GM12872 (cell line): ENCODE measurements at regions not wholly inside any gene's neighbourhood (a gene's known extent, or its start where the extent isn't known, plus 50 kb on each side); places are given as distances from the start of the nearest gene placed in this dataset.

ENCODE experiments used
- TF ChIP-seq, protein P1 (sequence below): IDR thresholded peaks from 3 replicates; pipeline ENCODE4 v1.5.1; 2011; ENCODE audit warnings: low read depth, mild to moderate bottlenecking, low read length, moderate library complexity; ENCODE audit not compliant: insufficient read depth

DNA sequence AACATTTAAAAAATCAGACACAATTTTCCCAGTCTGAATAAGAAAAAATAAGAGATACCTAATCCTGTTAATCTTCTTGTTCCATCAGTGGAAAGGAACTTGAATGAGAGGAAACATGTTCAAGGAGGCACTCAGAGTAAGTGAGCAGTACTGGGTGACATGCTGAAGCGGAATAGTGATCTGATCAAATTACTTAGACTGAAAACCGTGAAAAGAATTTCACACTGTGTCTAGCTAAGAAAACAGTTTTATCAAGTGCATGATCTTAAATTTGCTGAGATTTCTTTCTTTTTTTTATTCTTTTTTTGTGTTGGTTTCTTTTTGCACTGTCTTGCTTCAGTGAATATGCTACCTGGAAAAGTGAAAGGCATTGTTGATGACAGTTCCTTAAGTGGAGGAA lies 249.5 kb upstream of the SLC10A2 start:
- TF ChIP-seq, protein P1, sequence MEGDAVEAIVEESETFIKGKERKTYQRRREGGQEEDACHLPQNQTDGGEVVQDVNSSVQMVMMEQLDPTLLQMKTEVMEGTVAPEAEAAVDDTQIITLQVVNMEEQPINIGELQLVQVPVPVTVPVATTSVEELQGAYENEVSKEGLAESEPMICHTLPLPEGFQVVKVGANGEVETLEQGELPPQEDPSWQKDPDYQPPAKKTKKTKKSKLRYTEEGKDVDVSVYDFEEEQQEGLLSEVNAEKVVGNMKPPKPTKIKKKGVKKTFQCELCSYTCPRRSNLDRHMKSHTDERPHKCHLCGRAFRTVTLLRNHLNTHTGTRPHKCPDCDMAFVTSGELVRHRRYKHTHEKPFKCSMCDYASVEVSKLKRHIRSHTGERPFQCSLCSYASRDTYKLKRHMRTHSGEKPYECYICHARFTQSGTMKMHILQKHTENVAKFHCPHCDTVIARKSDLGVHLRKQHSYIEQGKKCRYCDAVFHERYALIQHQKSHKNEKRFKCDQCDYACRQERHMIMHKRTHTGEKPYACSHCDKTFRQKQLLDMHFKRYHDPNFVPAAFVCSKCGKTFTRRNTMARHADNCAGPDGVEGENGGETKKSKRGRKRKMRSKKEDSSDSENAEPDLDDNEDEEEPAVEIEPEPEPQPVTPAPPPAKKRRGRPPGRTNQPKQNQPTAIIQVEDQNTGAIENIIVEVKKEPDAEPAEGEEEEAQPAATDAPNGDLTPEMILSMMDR, result no peak

DNA sequence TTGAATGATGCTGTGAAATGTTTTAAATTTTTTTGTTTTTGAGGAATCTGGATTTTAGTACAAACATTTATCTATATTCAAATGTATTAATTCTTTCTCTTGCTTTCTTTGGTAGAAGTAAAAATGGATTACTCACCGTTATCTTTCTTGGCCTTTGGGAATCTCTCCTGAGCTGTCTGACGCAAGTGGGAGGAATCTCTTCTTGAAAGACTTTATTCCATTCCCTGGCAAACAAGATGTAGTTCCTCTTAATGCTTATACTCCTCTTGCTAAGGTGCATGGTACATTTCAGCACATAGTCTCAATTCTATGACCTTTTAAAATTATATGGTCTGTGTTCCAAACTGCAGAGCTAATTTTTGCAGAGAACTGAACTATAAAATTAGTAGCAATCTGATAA lies 246.2 kb upstream of the SLC10A2 start:
- TF ChIP-seq, protein P1, result no peak

DNA sequence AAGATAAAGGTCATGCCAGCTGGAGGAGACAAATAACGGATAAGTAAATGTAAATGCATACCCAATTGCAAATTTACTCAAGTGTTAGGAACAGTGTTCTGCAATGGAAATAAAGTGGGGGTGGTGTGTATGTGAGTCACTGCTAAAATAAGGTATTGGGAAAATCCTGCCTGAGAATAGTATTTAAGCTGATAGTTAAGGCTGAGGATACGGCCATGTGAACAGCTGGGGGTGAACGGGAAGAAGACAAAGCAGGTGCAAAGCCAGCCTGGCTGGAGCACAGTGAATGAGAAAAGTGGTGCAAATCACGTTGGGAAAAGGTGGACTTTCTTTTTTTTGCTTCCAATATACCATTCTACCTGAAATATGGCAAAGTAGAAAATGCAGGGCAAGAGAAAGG lies 242.4 kb upstream of the SLC10A2 start:
- TF ChIP-seq, protein P1, result no peak

DNA sequence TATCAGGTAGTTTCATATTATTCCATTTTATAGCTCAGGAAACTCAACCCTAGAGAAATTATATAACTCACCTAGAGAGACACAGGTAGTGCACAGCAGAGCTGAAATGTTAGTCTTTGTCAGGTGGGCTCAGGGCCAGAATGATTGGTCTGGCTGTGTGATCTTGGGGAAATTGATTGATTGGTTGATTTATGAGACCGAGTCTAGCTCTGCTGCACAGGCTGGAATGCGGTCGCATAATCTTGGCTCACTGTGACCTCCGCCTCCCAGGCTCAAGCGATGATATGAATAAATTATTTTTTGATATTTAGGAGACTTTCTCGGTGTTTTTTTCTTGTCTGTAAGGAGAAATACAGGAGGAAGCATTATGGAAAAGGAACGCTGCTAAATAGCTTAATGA lies 239.9 kb upstream of the SLC10A2 start:
- TF ChIP-seq, protein P1, result no peak

DNA sequence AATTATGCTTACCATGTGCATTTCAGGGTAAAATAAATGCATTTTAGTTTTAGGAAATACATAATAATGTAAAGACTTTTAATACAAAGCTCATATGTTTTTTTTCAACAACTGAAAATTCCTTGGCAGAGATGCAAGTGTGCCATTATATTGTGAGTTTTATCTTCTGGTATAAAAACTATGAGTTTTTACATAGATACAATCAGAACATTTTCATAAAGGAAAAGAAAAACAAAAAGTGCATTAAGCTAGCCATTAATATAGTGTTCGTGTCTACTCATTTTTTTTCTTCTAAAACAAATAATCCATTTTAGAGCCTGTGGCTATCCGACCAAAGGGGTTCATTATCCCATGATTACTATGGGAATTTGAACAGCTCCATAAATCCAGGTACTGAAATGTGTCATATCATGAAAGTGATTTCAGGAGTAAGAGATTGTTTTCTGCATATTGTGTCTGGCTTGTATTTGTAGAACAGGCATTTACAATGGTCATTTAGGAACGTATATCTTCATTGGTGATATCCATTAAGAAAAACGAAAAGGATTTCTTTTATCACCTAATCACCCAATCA lies 236.9 kb upstream of the SLC10A2 start:
- TF ChIP-seq, protein P1, result no peak

DNA sequence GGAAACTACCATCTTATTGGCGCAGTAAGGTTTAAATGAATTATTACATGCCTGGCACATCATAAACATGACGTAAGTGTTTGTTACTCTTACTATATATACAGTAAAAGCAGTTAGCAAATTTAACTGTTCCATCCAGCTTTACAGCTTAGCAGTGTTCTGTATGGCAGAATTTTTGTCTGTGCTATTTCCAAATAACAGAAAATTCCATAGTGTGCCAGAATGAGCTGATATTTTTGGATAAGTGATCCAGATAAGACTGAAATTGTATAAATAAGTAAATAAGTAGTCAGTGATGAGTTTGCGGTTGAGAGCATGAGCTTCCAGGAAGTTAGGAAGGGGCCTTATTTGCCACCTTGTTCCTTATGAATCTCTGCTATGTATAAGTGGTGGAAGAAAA lies 236.5 kb upstream of the SLC10A2 start:
- TF ChIP-seq, protein P1, result no peak

DNA sequence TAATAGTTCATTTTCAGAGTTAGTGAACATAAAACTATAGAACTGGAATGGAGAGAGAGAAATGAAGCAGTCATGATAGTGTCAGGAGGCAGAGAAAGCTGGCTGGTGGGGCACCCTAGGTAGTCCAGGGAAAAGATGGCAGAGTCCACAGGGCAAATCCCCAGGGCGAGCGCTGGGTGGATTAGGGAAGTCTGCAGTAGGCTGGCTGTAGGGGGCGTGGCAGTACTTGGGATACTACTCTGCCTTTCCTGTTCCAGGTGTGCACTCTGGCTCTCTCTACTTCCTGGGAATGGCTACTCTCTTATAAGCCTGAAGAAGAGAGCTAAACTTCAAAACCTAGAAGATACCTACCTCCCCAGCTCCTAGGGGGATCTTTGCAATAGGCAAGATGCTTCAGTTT lies 232.9 kb upstream of the SLC10A2 start:
- TF ChIP-seq, protein P1, result no peak
